NCI-H1092 (cell line): ENCODE measurements at regions not wholly inside any gene's neighbourhood (a gene's known extent, or its start where the extent isn't known, plus 50 kb on each side); places are given as distances from the start of the nearest gene placed in this dataset.

Experiments used
- DNase-seq: peaks from one replicate; lab custom pipeline; 2025; lab: John Stamatoyannopoulos, UW

- no peak for DNase-seq
Measured at GRCh38 chr16:54510685-54511221, 224.2 kb upstream of the IRX3 start.

- DNase-seq, result no peak
Measured at GRCh38 chr16:54509456-54509855, 222.9 kb upstream of the IRX3 start.

- no peak for DNase-seq
Measured at GRCh38 chr16:54508351-54508750, 221.8 kb upstream of the IRX3 start.

- DNase-seq, result peak; percentile 92
Measured at GRCh38 chr16:54506741-54507500, 220.3 kb upstream of the IRX3 start.

GRCh38 chr16:54506214-54506580 lies 219.6 kb upstream of the IRX3 start:
- DNase-seq, result no peak

GRCh38 chr16:54505549-54506213 lies 219.1 kb upstream of the IRX3 start:
- peak; percentile 55 for DNase-seq

- DNase-seq, result peak; percentile 60
Measured at GRCh38 chr16:54504372-54504771, 217.8 kb upstream of the IRX3 start.

GRCh38 chr16:54503856-54504219 lies 217.3 kb upstream of the IRX3 start:
- no peak for DNase-seq

- DNase-seq, result no peak
Measured at GRCh38 chr16:54503011-54503855, 216.6 kb upstream of the IRX3 start.

GRCh38 chr16:54501797-54502196 lies 215.2 kb upstream of the IRX3 start:
- DNase-seq, result no peak

- DNase-seq, result no peak
Measured at GRCh38 chr16:54493594-54493993, 207.0 kb upstream of the IRX3 start.

- no peak for DNase-seq
Measured at GRCh38 chr16:54493061-54493460, 206.5 kb upstream of the IRX3 start.

GRCh38 chr16:54490112-54490488 lies 203.5 kb upstream of the IRX3 start:
- no peak for DNase-seq

GRCh38 chr16:54489225-54490111 lies 202.9 kb upstream of the IRX3 start:
- DNase-seq, result peak; percentile 85

GRCh38 chr16:54488729-54489128 lies 202.1 kb upstream of the IRX3 start:
- DNase-seq, result no peak

GRCh38 chr16:54487933-54488332 lies 201.3 kb upstream of the IRX3 start:
- DNase-seq, result no peak

GRCh38 chr16:54484700-54485099 lies 198.1 kb upstream of the IRX3 start:
- no peak for DNase-seq

- no peak for DNase-seq
Measured at GRCh38 chr16:54482892-54483574, 196.4 kb upstream of the IRX3 start.

GRCh38 chr16:54480429-54480828 lies 193.8 kb upstream of the IRX3 start:
- DNase-seq, result no peak

- DNase-seq, result no peak
Measured at GRCh38 chr16:54479546-54479945, 193.0 kb upstream of the IRX3 start.

GRCh38 chr16:54477714-54478113 lies 191.1 kb upstream of the IRX3 start:
- DNase-seq, result no peak
